Panc1 (cell line): ENCODE measurements at regions not wholly inside any gene's neighbourhood (a gene's known extent, or its start where the extent isn't known, plus 50 kb on each side); places are given as distances from the start of the nearest gene placed in this dataset.

ENCODE experiments used
- ATAC-seq: fragments of 200-7000 bp; cut with Tn5 transposase; 2 replicates; pipeline ENCODE4 v1.9.1; 2020; ENCODE audit warnings: mild to moderate bottlenecking, moderate library complexity
- BruUV-seq: library from RNA; stranded (reverse); fragments of 400-500 nt; replicated peaks from 2 replicates; lab custom pipeline; 2021; lab: Mats Ljungman, UMichigan
- CTCF ChIA-PET: fragments of 300-600 bp; sonication (Branson Sonifier 250); formaldehyde crosslinking; loops from one replicate; lab custom pipeline; 2022; ENCODE audit warnings: antibody characterized with exemption; lab: Charles Lee
- POLR2A ChIA-PET: fragments of 300-600 bp; sonication (Branson Sonifier 250); formaldehyde crosslinking; loops from one replicate; lab custom pipeline; 2022; ENCODE audit warnings: antibody characterized with exemption; lab: Charles Lee
- DNase-seq: peaks from one replicate; pipeline ENCODE4 v3.0.0-alpha.2; 2010; ENCODE audit warnings: low read depth, low spot score
- H3K27ac ChIP-seq: 2 replicates; pipeline ENCODE4 v1.5.1; 2011; ENCODE audit warnings: mild to moderate bottlenecking, low read length, inconsistent platforms
- H3K27me3 ChIP-seq: fragments of 200-500 bp; sonication (Bioruptor generic); 2 replicates; pipeline ENCODE4 v1.6.0; 2014; ENCODE audit warnings: low read length, inconsistent platforms; ENCODE audit not compliant: control insufficient read depth, insufficient read depth
- H3K36me3 ChIP-seq: fragments of 200-500 bp; sonication (Bioruptor generic); 2 replicates; pipeline ENCODE4 v1.5.1; 2014; ENCODE audit warnings: inconsistent platforms, mild to moderate bottlenecking, low read length, moderate library complexity; ENCODE audit not compliant: control insufficient read depth, insufficient read depth
- H3K4me1 ChIP-seq: 2 replicates; pipeline ENCODE4 v1.5.1; 2011; ENCODE audit warnings: inconsistent platforms, mild to moderate bottlenecking, low read length, moderate library complexity; ENCODE audit not compliant: control insufficient read depth, insufficient read depth
- H3K4me3 ChIP-seq, 2 experiments: 2 replicates each; pipeline ENCODE4 v1.5.1; 2011 to 2012; ENCODE audit warnings: low read depth in 2 of 2, low read length in 2 of 2, mild to moderate bottlenecking in 2 of 2, inconsistent platforms in 1 of 2, moderate library complexity in 1 of 2
- H3K9me3 ChIP-seq: fragments of 200-500 bp; sonication (Bioruptor generic); 2 replicates; pipeline ENCODE4 v1.5.1; 2014; ENCODE audit warnings: low read depth, mild to moderate bottlenecking, inconsistent platforms, low read length, moderate library complexity; ENCODE audit not compliant: control insufficient read depth, insufficient read depth
- POLR2AphosphoS5 ChIP-seq: IDR thresholded peaks from 2 replicates; pipeline ENCODE4 v1.6.1; 2012; ENCODE audit warnings: mild to moderate bottlenecking, low read depth, low read length, moderate library complexity
- SIN3A ChIP-seq: IDR thresholded peaks from 2 replicates; pipeline ENCODE4 v1.6.1; 2012; ENCODE audit warnings: low read depth, mild to moderate bottlenecking, low read length, moderate library complexity, borderline replicate concordance; ENCODE audit not compliant: insufficient read depth
- TCF7L2 ChIP-seq: IDR thresholded peaks from 2 replicates; pipeline ENCODE4 v1.6.1; 2011; ENCODE audit warnings: mild to moderate bottlenecking, low read depth, low read length, inconsistent platforms
- in situ Hi-C: cut with HindIII; loops from 2 replicates; pipeline ENCODE4 v1.10.0; 2016; ENCODE audit warnings: low sequenced_read_pairs, low pct_unique_long_range_greater_than_20kb
- intact Hi-C: fragments of 100-400 bp; cut with micrococcal nuclease; formaldehyde crosslinking; loops from one replicate; pipeline ENCODE4 v1.10.0; 2022; ENCODE audit not compliant: unreplicated experiment
- TF ChIP-seq, protein P1 (sequence below): fragments of 450-650 bp; IDR thresholded peaks from 2 replicates; pipeline ENCODE4 v1.5.1; 2017; ENCODE audit warnings: mild to moderate bottlenecking
- TF ChIP-seq, protein P2 (sequence below), 2 experiments: IDR thresholded peaks; 2 replicates each; pipeline ENCODE4 v1.6.1; 2011 to 2012; ENCODE audit warnings: low read depth in 2 of 2, control low read depth in 1 of 2, low read length in 1 of 2, mild to moderate bottlenecking in 1 of 2, moderate library complexity in 1 of 2; ENCODE audit not compliant: insufficient read depth in 1 of 2

GRCh38 chr3:66583424-66584040 is 82.7 kb upstream of the LRIG1 start:
- no peak for DNase-seq
- no peaks in the 10 kb centered on the region for H3K36me3 ChIP-seq
- H3K27me3 ChIP-seq = no peaks in the 10 kb centered on the region
- no peak overlapping the region for H3K4me3 ChIP-seq
- ChIA-PET CTCF (no interaction called here), POLR2A (no interaction called here)
- no peak for ATAC-seq
- TF ChIP-seq SIN3A = no peak
- no peak for TF ChIP-seq POLR2AphosphoS5
- TF ChIP-seq TCF7L2 = no peak
- TF ChIP-seq, protein P1, sequence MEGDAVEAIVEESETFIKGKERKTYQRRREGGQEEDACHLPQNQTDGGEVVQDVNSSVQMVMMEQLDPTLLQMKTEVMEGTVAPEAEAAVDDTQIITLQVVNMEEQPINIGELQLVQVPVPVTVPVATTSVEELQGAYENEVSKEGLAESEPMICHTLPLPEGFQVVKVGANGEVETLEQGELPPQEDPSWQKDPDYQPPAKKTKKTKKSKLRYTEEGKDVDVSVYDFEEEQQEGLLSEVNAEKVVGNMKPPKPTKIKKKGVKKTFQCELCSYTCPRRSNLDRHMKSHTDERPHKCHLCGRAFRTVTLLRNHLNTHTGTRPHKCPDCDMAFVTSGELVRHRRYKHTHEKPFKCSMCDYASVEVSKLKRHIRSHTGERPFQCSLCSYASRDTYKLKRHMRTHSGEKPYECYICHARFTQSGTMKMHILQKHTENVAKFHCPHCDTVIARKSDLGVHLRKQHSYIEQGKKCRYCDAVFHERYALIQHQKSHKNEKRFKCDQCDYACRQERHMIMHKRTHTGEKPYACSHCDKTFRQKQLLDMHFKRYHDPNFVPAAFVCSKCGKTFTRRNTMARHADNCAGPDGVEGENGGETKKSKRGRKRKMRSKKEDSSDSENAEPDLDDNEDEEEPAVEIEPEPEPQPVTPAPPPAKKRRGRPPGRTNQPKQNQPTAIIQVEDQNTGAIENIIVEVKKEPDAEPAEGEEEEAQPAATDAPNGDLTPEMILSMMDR = no peak
- TF ChIP-seq, protein P2, sequence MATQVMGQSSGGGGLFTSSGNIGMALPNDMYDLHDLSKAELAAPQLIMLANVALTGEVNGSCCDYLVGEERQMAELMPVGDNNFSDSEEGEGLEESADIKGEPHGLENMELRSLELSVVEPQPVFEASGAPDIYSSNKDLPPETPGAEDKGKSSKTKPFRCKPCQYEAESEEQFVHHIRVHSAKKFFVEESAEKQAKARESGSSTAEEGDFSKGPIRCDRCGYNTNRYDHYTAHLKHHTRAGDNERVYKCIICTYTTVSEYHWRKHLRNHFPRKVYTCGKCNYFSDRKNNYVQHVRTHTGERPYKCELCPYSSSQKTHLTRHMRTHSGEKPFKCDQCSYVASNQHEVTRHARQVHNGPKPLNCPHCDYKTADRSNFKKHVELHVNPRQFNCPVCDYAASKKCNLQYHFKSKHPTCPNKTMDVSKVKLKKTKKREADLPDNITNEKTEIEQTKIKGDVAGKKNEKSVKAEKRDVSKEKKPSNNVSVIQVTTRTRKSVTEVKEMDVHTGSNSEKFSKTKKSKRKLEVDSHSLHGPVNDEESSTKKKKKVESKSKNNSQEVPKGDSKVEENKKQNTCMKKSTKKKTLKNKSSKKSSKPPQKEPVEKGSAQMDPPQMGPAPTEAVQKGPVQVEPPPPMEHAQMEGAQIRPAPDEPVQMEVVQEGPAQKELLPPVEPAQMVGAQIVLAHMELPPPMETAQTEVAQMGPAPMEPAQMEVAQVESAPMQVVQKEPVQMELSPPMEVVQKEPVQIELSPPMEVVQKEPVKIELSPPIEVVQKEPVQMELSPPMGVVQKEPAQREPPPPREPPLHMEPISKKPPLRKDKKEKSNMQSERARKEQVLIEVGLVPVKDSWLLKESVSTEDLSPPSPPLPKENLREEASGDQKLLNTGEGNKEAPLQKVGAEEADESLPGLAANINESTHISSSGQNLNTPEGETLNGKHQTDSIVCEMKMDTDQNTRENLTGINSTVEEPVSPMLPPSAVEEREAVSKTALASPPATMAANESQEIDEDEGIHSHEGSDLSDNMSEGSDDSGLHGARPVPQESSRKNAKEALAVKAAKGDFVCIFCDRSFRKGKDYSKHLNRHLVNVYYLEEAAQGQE (IDR thresholded peaks at IDR 0.05; ENCODE audit: insufficient read depth in 1 of 2, low read depth in 2 of 2, low read length in 1 of 2) = no peak
- intact Hi-C loops (no loop called here), in situ Hi-C loops (no loop called here)
- no peaks in the 10 kb centered on the region for H3K9me3 ChIP-seq
- no peaks in the 10 kb centered on the region for H3K4me1 ChIP-seq
- BruUV-seq = no TSS peak
- H3K27ac ChIP-seq = no peak overlapping the region

GRCh38 chr3:66585520-66586095 is 84.8 kb upstream of the LRIG1 start:
- POLR2A ChIA-PET = no interaction called here
- no TSS peak for BruUV-seq
- Histone ChIP-seq H3K27ac (no peak overlapping the region), H3K4me3 (no peak overlapping the region), H3K36me3 (no peaks in the 10 kb centered on the region), H3K9me3 (no peaks in the 10 kb centered on the region), H3K4me1 (no peaks in the 10 kb centered on the region), H3K27me3 (no peaks in the 10 kb centered on the region)
- CTCF ChIA-PET = no interaction called here
- in situ Hi-C loops = no loop called here
- TF ChIP-seq TCF7L2 (no peak), POLR2AphosphoS5 (no peak), SIN3A (no peak)
- TF ChIP-seq, protein P2 (IDR thresholded peaks at IDR 0.05; ENCODE audit: insufficient read depth in 1 of 2, low read depth in 2 of 2, low read length in 1 of 2) = no peak
- TF ChIP-seq, protein P1 = no peak
- no peak for DNase-seq
- ATAC-seq = no peak
- intact Hi-C loops = no loop called here
